Liver (tissue), 8 donors: ENCODE measurements at regions not wholly inside any gene's neighbourhood (a gene's known extent, or its start where the extent isn't known, plus 50 kb on each side); places are given as distances from the start of the nearest gene placed in this dataset.

Source experiments
- DNase-seq: peaks from one replicate; pipeline ENCODE4 v3.0.0-alpha.2; 2017; ENCODE audit warnings: low spot score
- H3K27ac ChIP-seq, 2 donors: one replicate each; pipeline ENCODE4 v1.7.0; 2013; ENCODE audit warnings: inconsistent platforms in 2 of 2, low read length in 2 of 2, control low read depth in 1 of 2, low read depth in 1 of 2, mild to moderate bottlenecking in 1 of 2
- H3K27me3 ChIP-seq, 4 donors: one replicate each; pipeline versions ENCODE4 v1.6.1 to v1.7.0; 2013; ENCODE audit warnings: low read length in 3 of 4, inconsistent platforms in 1 of 4, mild to moderate bottlenecking in 1 of 4, moderate library complexity in 1 of 4; ENCODE audit not compliant: control insufficient read depth in 4 of 4, insufficient read depth in 4 of 4
- H3K36me3 ChIP-seq, 4 donors: one replicate each; pipeline versions ENCODE4 v1.6.1 to v1.7.0; 2013; ENCODE audit warnings: low read length in 3 of 4, mild to moderate bottlenecking in 3 of 4, low read depth in 1 of 4, moderate library complexity in 1 of 4; ENCODE audit not compliant: control insufficient read depth in 4 of 4, insufficient read depth in 3 of 4
- H3K4me1 ChIP-seq, 4 donors: one replicate each; pipeline versions ENCODE4 v1.6.1 to v1.7.0; 2013; ENCODE audit warnings: low read length in 3 of 4, mild to moderate bottlenecking in 3 of 4, moderate library complexity in 1 of 4; ENCODE audit not compliant: control insufficient read depth in 4 of 4, insufficient read depth in 4 of 4
- H3K4me3 ChIP-seq, 3 donors: one replicate each; pipeline versions ENCODE4 v1.6.1 to v1.7.0; 2013; ENCODE audit warnings: low read length in 3 of 3, control low read depth in 1 of 3, low read depth in 1 of 3, mild to moderate bottlenecking in 1 of 3
- H3K9ac ChIP-seq, 2 donors: one replicate each; pipeline ENCODE4 v1.7.0; 2013; ENCODE audit warnings: low read length in 2 of 2, mild to moderate bottlenecking in 2 of 2, moderate library complexity in 2 of 2, control low read depth in 1 of 2, low read depth in 1 of 2
- H3K9me3 ChIP-seq, 4 donors: one replicate each; pipeline versions ENCODE4 v1.6.1 to v1.7.0; 2013; ENCODE audit warnings: low read length in 3 of 4; ENCODE audit not compliant: control insufficient read depth in 4 of 4
- ATF3 ChIP-seq: IDR thresholded peaks from 2 replicates; pipeline ENCODE4 v1.6.1; 2016; ENCODE audit warnings: antibody characterized with exemption
- CTCF ChIP-seq: fragments of 150-350 bp; IDR thresholded peaks from 2 replicates; pipeline ENCODE4 v1.5.1; 2017; ENCODE audit warnings: improper control_type of control experiment, low read depth, low read length; ENCODE audit not compliant: missing input control
- EGR1 ChIP-seq, 2 donors: IDR thresholded peaks; 2 replicates each; pipeline ENCODE4 v1.6.1; 2016 to 2018; ENCODE audit warnings: antibody characterized with exemption in 2 of 2, low read depth in 2 of 2
- FOXA1 ChIP-seq: IDR thresholded peaks from 2 replicates; pipeline ENCODE4 v1.6.1; 2016; ENCODE audit warnings: antibody characterized with exemption
- GABPA ChIP-seq, 2 donors: IDR thresholded peaks in 1 of 2; conservative IDR thresholded peaks in 1 of 2; 2 replicates each; pipeline ENCODE4 v1.6.1; 2016; ENCODE audit warnings: antibody characterized with exemption in 2 of 2, mild to moderate bottlenecking in 1 of 2, moderate library complexity in 1 of 2
- HNF4A ChIP-seq, 2 donors: conservative IDR thresholded peaks; 2 replicates each; pipeline ENCODE4 v1.6.1; 2016; ENCODE audit warnings: antibody characterized with exemption in 2 of 2, mild to moderate bottlenecking in 2 of 2
- HNF4G ChIP-seq: IDR thresholded peaks from 2 replicates; pipeline ENCODE4 v1.6.1; 2016; ENCODE audit warnings: antibody characterized with exemption
- MAX ChIP-seq: IDR thresholded peaks from 2 replicates; pipeline ENCODE4 v1.6.1; 2016; ENCODE audit warnings: antibody characterized with exemption
- NR2F2 ChIP-seq: IDR thresholded peaks from 2 replicates; pipeline ENCODE4 v1.6.1; 2016; ENCODE audit warnings: antibody characterized with exemption
- RAD21 ChIP-seq, 2 donors: IDR thresholded peaks; 2 replicates each; pipeline ENCODE4 v1.6.1; 2016; ENCODE audit warnings: antibody characterized with exemption in 2 of 2, mild to moderate bottlenecking in 2 of 2
- REST ChIP-seq: IDR thresholded peaks from 2 replicates; pipeline ENCODE4 v1.6.1; 2016; ENCODE audit warnings: antibody characterized with exemption, mild to moderate bottlenecking
- RXRA ChIP-seq, 2 donors: IDR thresholded peaks; 2 replicates each; pipeline ENCODE4 v1.6.1; 2017 to 2018; ENCODE audit warnings: antibody characterized with exemption in 2 of 2, mild to moderate bottlenecking in 1 of 2
- TAF1 ChIP-seq: conservative IDR thresholded peaks from 2 replicates; pipeline ENCODE4 v1.6.1; 2016; ENCODE audit warnings: antibody characterized with exemption, mild to moderate bottlenecking
- YY1 ChIP-seq: IDR thresholded peaks from 2 replicates; pipeline ENCODE4 v1.6.1; 2016; ENCODE audit warnings: antibody characterized with exemption, mild to moderate bottlenecking
- ZBTB33 ChIP-seq: IDR thresholded peaks from 2 replicates; pipeline ENCODE4 v1.6.1; 2016; ENCODE audit warnings: antibody characterized with exemption
- WGBS: extraction: QIAGEN DNeasy Blood & Tissue Kit; methylation state at CpG from one replicate; pipeline ENCODE4 v1.1.7; 2013; 5-methylcytosine and 5-hydroxymethylcytosine counted together
- donor health status: healthy.
- donor health status: healthy.
- donor health status: healthy.
- donor health status: healthy.
- donor health status: healthy.

- no peak for TF ChIP-seq TAF1
- no peaks in the 10 kb centered on the region for H3K36me3 ChIP-seq
- 76% methylated on average over 2 of the region's 2 CpGs for WGBS
Measured at GRCh38 chr16:64362193-64362592, 759.7 kb downstream of the CDH11 start.

GRCh38 chr16:64361753-64362152, 760.1 kb downstream of the CDH11 start:
- WGBS, result 63% methylated on average over 2 of the region's 2 CpGs
- Histone ChIP-seq H3K9me3 (no peaks in the 10 kb centered on the region), H3K9ac (no peak overlapping the region), H3K4me3 (no peak overlapping the region), H3K4me1 (no peaks in the 10 kb centered on the region), H3K36me3 (no peaks in the 10 kb centered on the region), H3K27me3 (no peaks in the 10 kb centered on the region), H3K27ac (no peak overlapping the region)
- no peak for DNase-seq
- no peak for TF ChIP-seq MAX
- TF ChIP-seq RAD21 (IDR thresholded peaks at IDR 0.05), result no peak
- TF ChIP-seq NR2F2, result no peak
- no peak for TF ChIP-seq GABPA (IDR thresholded peaks at IDR 0.05 in 1 of 2, conservative IDR thresholded peaks at IDR 0.05 in 1 of 2)

More at GRCh38 chr16:64362193-64362592, 759.7 kb downstream of the CDH11 start:
- H3K27ac ChIP-seq, result no peak overlapping the region
- no peaks in the 10 kb centered on the region for H3K4me1 ChIP-seq
- no peak for DNase-seq
- H3K9me3 ChIP-seq, result no peaks in the 10 kb centered on the region
- H3K4me3 ChIP-seq, result no peak overlapping the region
- H3K27me3 ChIP-seq, result no peaks in the 10 kb centered on the region
- H3K9ac ChIP-seq, result no peak overlapping the region

- H3K9ac ChIP-seq, result no peak overlapping the region
Measured at GRCh38 chr16:64358291-64358690, 763.6 kb downstream of the CDH11 start.

More at GRCh38 chr16:64358291-64358690, 763.6 kb downstream of the CDH11 start:
- TF ChIP-seq ATF3 (no peak), ZBTB33 (no peak), REST (no peak), EGR1 (IDR thresholded peaks at IDR 0.05; ENCODE audit: low read depth in 2 of 2) (no peak), NR2F2 (no peak), MAX (no peak), RAD21 (IDR thresholded peaks at IDR 0.05) (no peak), CTCF (no peak), RXRA (IDR thresholded peaks at IDR 0.05) (no peak), TAF1 (no peak), GABPA (IDR thresholded peaks at IDR 0.05 in 1 of 2, conservative IDR thresholded peaks at IDR 0.05 in 1 of 2) (no peak), HNF4A (conservative IDR thresholded peaks at IDR 0.05) (no peak), YY1 (no peak), FOXA1 (no peak), HNF4G (no peak)
- no peaks in the 10 kb centered on the region for H3K27me3 ChIP-seq
- H3K36me3 ChIP-seq, result no peaks in the 10 kb centered on the region
- 72% methylated on average over 1 of the region's 1 CpG for WGBS
- no peaks in the 10 kb centered on the region for H3K4me1 ChIP-seq
- H3K27ac ChIP-seq, result no peak overlapping the region
- no peak overlapping the region for H3K4me3 ChIP-seq
- H3K9me3 ChIP-seq, result no peaks in the 10 kb centered on the region
- DNase-seq, result no peak
